DMS53 (cell line): ENCODE measurements at regions not wholly inside any gene's neighbourhood (a gene's known extent, or its start where the extent isn't known, plus 50 kb on each side); places are given as distances from the start of the nearest gene placed in this dataset.
A peak's percentile ranks its signal among the peaks of the same experiment; 100 is the strongest.

Source experiments
- DNase-seq: peaks from one replicate; lab custom pipeline; 2025; lab: John Stamatoyannopoulos, UW

DNA sequence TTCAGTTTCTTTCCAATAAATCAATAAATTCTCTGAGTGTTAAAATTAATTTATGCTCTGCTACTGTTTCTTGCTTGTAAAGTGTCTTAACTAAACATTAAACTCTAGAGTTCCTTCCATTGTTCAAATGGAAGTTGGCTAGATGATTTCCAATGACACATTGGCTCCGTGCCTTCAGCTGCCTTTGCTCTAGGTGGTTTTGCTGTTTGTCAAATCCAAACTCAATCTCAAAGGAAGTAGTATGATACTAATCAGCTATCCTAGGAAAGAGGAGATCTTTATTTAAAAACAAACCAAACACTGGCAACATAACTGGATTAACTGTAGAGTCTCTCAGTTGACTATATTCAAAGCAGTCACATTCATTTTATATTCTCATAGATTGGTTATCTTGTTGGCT lies 356.4 kb downstream of the FOXG1 start:
- no peak for DNase-seq

DNA sequence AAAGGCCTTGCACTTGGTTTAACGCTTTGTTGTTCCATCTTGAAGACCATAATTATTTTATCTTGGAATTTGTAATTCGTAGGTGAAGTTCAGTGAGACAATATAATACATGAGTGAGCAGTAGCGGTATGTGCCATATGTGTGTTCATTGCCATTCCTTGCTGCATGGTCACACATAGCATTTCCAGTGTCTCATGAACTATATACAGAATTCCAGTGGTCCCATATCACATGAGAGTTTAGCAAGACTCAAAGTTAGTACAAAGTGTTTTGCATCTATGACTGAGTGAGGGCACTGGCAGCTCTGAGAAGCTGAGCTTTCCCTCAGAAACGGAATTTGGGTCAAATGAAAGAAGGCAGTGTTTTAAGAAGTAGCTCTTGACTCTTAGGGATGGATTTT lies 359.8 kb downstream of the FOXG1 start:
- DNase-seq = no peak

- no peak for DNase-seq
Observed at GRCh38 chr14:29126865-29127264, 360.3 kb downstream of the FOXG1 start.

- DNase-seq = no peak
Observed at GRCh38 chr14:29140016-29140415, 373.4 kb downstream of the FOXG1 start.

DNA sequence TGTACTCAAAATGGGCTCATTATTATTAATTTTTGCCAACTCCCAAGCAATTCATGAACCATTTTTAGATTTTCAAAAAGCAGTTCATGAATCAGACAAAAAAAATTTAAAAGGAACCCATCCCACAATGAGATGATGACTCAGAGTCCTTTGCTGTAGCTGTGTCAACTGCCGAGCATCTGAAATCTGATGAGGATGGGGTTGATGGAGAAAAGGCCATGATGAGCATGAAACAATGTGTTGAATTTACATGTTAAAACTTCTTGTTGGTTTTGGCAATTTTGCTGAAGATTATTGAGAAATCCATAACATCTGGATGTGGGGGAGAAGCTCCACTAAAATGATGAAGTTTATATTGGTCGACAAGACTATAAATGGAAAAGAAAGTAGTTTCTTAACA lies 378.0 kb downstream of the FOXG1 start:
- no peak for DNase-seq

GRCh38 chr14:29148221-29148620 lies 381.6 kb downstream of the FOXG1 start:
- no peak for DNase-seq

GRCh38 chr14:29149798-29150197 lies 383.2 kb downstream of the FOXG1 start:
- no peak for DNase-seq

DNA sequence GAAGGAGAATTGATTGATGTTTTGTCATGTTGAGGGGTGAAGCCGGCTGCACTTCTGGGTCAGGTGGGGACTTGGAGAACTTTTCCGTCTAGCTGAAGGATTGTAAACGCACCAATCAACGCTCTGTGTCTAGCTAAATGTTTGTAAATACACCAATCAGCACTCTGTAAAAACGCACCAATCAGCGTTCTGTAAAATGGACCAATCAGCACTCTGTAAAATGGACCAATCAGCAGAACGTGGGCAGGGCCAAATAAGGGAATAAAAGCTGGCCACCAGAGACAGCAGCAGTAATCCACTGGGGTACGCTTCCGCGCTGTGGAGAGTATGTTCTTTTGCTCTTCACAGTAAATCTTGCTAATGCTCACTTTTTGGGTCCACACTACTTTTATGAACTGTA lies 384.1 kb downstream of the FOXG1 start:
- DNase-seq = no peak

GRCh38 chr14:29156096-29156495 lies 389.5 kb downstream of the FOXG1 start:
- no peak for DNase-seq

DNA sequence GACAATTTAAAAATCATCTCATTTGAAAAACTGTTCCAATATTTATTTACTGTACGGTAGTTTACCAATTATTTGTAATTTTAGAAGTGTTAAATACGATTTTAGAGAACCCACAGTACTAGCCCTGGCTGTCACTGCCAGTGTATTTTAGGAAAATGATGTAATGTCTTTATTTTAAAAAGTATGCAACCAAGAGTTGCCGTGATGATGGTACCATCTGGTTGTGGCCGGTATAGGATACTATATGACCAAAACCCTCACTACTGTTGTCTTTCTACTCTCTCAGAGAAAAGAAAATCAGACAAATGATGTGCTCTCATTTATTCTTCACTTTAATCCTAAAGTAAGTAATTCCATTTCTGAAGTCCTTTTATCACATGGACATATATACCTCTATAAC lies 395.0 kb downstream of the FOXG1 start:
- no peak for DNase-seq

- DNase-seq = no peak
Observed at GRCh38 chr14:29163109-29163508, 396.5 kb downstream of the FOXG1 start.

DNA sequence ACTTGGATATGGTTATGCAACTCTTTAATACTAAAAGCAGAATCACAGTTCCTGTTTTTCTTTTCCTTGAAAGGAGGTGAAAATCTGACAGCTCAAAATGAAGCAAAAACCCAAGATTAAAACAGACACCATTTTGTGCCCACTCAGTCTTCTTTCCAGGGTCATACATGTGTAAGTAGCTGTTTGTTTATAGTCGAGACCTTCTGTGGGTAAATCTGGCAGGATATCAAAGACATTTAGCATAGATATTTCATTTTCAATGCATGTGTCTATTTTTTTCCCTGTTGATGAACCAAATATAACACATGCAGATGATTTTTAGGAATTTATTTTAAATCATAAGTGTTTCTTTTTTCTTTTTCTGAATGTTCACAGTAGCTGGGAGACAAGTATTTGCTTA lies 398.8 kb downstream of the FOXG1 start:
- no peak for DNase-seq

DNA sequence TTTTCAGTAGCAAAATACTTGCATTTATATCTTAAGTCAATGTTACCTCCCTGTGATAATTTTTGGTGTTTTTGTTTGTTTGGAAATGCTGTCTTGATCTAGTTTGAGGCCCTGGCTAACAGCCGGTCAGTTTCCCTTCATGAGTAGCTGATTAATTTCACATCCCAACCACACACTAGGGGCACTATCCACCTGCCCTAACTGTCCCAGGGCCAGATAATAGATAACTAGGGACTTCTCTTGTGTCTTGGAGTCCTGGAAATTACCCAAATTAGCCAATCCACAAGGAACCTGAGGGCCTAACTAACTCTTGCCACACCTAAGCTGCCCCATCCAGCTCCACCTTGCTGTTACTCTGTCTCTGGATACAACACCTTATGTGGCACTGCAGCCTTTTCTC lies 399.9 kb downstream of the FOXG1 start:
- peak; percentile 10 for DNase-seq

DNA sequence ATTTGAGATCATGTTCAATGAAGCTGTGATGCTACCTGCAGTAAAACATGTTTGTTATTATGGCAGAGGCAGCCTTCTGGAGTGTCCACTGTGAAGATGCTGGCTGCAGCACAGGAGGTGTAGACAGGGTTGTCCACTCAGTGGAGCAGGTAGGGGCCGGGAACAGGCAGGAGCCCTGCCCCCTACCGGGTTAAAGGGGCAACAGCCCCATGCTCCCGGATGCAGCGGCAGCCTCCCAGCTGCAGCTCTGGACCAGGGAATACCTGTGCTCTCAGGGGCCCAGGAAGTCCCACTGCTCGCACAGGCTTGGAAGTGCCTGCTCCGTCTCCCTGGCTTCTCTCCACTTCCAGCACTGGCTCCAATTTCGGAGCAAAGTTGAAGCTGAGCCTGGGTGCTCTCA lies 401.6 kb downstream of the FOXG1 start:
- no peak for DNase-seq

DNA sequence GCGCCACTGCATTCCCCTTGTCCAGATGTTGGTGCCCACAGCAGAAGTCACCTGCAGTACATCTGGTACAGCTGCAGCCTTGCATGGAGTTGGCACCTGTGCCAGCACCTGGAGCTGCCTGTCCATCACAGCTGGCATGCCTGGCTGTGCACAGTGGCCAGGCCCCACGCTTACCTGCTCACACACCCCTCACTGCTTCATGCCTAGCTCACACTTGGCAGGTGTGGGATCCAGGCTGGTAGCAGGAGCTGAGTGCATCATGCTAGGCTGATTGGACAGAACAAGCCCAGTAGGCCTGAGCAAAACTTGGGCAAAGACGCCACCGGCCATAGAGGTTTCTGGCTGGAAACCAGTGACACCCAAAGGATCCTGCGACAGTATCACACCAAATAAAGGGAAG lies 402.8 kb downstream of the FOXG1 start:
- DNase-seq = no peak

DNA sequence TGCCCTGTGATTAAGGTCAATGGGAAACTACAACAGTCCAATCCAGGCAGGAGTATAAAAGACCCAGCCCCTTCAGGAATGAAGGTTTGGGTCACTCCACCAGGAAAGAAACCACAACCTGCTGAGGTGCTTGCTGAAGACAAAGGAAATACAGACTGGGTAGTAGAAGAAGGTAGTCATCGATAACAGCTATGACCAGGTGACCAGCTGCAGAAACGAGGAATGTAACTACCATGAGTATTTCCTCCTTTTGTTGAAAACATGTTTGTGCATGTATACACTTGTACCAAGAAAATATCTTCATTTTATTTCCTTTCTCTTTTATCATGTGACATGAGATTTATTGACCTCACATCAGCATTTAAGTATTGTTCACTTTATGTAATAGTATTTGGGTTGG lies 409.1 kb downstream of the FOXG1 start:
- DNase-seq = no peak

GRCh38 chr14:29176876-29177275 lies 410.3 kb downstream of the FOXG1 start:
- no peak for DNase-seq

DNA sequence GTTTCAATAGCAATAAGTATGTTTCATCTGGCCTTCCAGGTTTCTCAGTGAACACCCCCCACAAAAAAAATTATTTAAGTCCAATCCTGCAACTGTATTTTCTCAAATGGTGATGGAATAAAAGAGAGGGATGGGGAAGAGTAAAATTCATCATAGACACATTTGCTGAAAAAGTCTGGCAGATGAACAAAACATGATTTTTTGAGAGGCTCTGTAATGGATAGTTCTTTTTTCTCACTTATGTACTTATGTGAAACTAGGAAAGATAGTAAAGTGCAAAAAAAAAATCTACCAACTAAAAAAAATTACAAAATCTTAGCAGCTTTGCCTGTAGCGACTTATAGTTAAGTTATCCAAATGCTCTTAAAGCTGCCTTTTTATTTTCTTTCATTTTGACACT lies 412.4 kb downstream of the FOXG1 start:
- DNase-seq = no peak

GRCh38 chr14:29191092-29191491 lies 424.5 kb downstream of the FOXG1 start:
- no peak for DNase-seq

- no peak for DNase-seq
Observed at GRCh38 chr14:29197557-29197956, 431.0 kb downstream of the FOXG1 start.

- no peak for DNase-seq
Observed at GRCh38 chr14:29205658-29206057, 439.1 kb downstream of the FOXG1 start.

GRCh38 chr14:29215853-29216252 lies 449.3 kb downstream of the FOXG1 start:
- peak; percentile 74 for DNase-seq

GRCh38 chr14:29216268-29217232 lies 450.0 kb downstream of the FOXG1 start:
- peak; percentile 87 for DNase-seq
